Midbrain (tissue), 1 donor: ENCODE measurements at regions not wholly inside any gene's neighbourhood (a gene's known extent, or its start where the extent isn't known, plus 50 kb on each side); places are given as distances from the start of the nearest gene placed in this dataset.

Source experiments
- DNase-seq: peaks from one replicate; lab custom pipeline; 2025; lab: John Stamatoyannopoulos, UW

- no peak for DNase-seq
These were observed 144.0 kb upstream of the CIBAR2 start for GRCh38 chr16:85256190-85256739.

- no peak for DNase-seq
These were observed 145.2 kb upstream of the CIBAR2 start for GRCh38 chr16:85257483-85257882.

GRCh38 chr16:85258166-85258565 lies 145.9 kb upstream of the CIBAR2 start:
- DNase-seq, result no peak

GRCh38 chr16:85258629-85259028 lies 146.4 kb upstream of the CIBAR2 start:
- no peak for DNase-seq

GRCh38 chr16:85259115-85259831 lies 147.0 kb upstream of the CIBAR2 start:
- no peak for DNase-seq

GRCh38 chr16:85259832-85260167 lies 147.5 kb upstream of the CIBAR2 start:
- no peak for DNase-seq

- DNase-seq, result no peak
These were observed 148.9 kb upstream of the CIBAR2 start for GRCh38 chr16:85261204-85261603.

GRCh38 chr16:85261657-85262557 lies 149.6 kb upstream of the CIBAR2 start:
- no peak for DNase-seq

- DNase-seq, result no peak
These were observed 150.4 kb upstream of the CIBAR2 start for GRCh38 chr16:85262558-85263238.

GRCh38 chr16:85263239-85263585 lies 150.9 kb upstream of the CIBAR2 start:
- DNase-seq, result no peak

- no peak for DNase-seq
These were observed 152.5 kb upstream of the CIBAR2 start for GRCh38 chr16:85264752-85265151.

- DNase-seq, result no peak
These were observed 153.0 kb upstream of the CIBAR2 start for GRCh38 chr16:85265161-85265784.

GRCh38 chr16:85265810-85266209 lies 153.5 kb upstream of the CIBAR2 start:
- no peak for DNase-seq

GRCh38 chr16:85266857-85267256 lies 154.6 kb upstream of the CIBAR2 start:
- DNase-seq, result no peak

- DNase-seq, result no peak
These were observed 155.2 kb upstream of the CIBAR2 start for GRCh38 chr16:85267414-85267945.

- DNase-seq, result no peak
These were observed 156.9 kb upstream of the CIBAR2 start for GRCh38 chr16:85269165-85269564.

- no peak for DNase-seq
These were observed 158.1 kb upstream of the CIBAR2 start for GRCh38 chr16:85270374-85270773.

- no peak for DNase-seq
These were observed 158.9 kb upstream of the CIBAR2 start for GRCh38 chr16:85271198-85271597.

- no peak for DNase-seq
These were observed 161.0 kb upstream of the CIBAR2 start for GRCh38 chr16:85273293-85273692.

GRCh38 chr16:85274501-85274900 lies 162.2 kb upstream of the CIBAR2 start:
- DNase-seq, result no peak

GRCh38 chr16:85274924-85275323 lies 162.7 kb upstream of the CIBAR2 start:
- DNase-seq, result no peak
